ENCODE measurements at regions not wholly inside any gene's neighbourhood (a gene's known extent, or its start where the extent isn't known, plus 50 kb on each side); places are given as distances from the start of the nearest gene placed in this dataset.

- TF ChIP-seq BHLHE40 (IDR thresholded peaks at IDR 0.05; ENCODE audit: low read depth, low read length) (no peak), USF2 (IDR thresholded peaks at IDR 0.05) (no peak), HOXA7 (CRISPR knock-in tag; IDR thresholded peaks at IDR 0.05) (no peak), ZSCAN20 (CRISPR knock-in tag; IDR thresholded peaks at IDR 0.05) (no peak), HMGXB4 (CRISPR knock-in tag; IDR thresholded peaks at IDR 0.05; ENCODE audit: borderline replicate concordance) (no peak)
These were observed 69.7 kb upstream of the FGFR2 start for GRCh38 chr10:121667948-121668313.

Measured in A549 (cell line).